ENCODE measurements at regions not wholly inside any gene's neighbourhood (a gene's known extent, or its start where the extent isn't known, plus 50 kb on each side); places are given as distances from the start of the nearest gene placed in this dataset.
"Not testable (repeated sequence)": the region's sequence is repeated elsewhere in the genome, so short reads cannot be mapped to it uniquely, and the experiment has no call there.

DNA sequence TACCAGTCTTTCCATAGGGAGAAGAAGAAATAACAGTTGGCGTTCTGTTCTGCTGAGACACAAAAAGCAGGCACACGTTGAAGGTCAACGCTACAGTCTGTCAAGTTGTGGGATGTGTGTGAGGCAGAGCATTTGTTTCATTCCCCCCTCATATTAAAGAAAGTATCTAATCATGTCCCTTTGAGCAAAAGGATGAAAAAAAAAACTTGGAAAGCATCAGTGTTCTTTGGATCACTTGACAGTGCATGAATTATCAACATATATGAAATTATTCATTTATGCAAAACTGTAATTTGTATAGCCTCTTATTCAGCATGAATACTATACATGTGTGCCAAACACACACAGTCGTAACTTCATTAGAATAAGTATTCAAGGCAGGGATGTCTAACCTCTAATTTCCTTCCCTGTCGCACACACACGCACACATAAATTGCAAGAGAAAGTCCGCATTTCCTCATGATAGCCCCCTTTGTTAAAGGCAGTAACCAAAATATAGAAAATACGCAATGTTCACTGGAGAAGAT is 228.6 kb downstream of the RND3 start:
- DNase-seq = no peak
- Mint-ChIP-seq H3K9me3 (peaks cover 2% of the 10 kb centered on the region), H3K27ac (no peak overlapping the region), H3K27me3 (no peaks in the 10 kb centered on the region), H3K4me3 (no peak overlapping the region), H3K4me1 (ENCODE audit: low read depth) (no peaks in the 10 kb centered on the region), H3K36me3 (ENCODE audit: low read depth) (no peaks in the 10 kb centered on the region)
- H3K9me3 ChIP-seq (ENCODE audit: control insufficient read depth in 1 of 2, insufficient read depth in 1 of 2, low read length in 2 of 2) = peaks cover 0 to 4% of the 10 kb centered on the region in 2 experiments
- ChIA-PET POLR2A (no interaction called here), CTCF (no interaction called here)
- TF ChIP-seq, protein P1, sequence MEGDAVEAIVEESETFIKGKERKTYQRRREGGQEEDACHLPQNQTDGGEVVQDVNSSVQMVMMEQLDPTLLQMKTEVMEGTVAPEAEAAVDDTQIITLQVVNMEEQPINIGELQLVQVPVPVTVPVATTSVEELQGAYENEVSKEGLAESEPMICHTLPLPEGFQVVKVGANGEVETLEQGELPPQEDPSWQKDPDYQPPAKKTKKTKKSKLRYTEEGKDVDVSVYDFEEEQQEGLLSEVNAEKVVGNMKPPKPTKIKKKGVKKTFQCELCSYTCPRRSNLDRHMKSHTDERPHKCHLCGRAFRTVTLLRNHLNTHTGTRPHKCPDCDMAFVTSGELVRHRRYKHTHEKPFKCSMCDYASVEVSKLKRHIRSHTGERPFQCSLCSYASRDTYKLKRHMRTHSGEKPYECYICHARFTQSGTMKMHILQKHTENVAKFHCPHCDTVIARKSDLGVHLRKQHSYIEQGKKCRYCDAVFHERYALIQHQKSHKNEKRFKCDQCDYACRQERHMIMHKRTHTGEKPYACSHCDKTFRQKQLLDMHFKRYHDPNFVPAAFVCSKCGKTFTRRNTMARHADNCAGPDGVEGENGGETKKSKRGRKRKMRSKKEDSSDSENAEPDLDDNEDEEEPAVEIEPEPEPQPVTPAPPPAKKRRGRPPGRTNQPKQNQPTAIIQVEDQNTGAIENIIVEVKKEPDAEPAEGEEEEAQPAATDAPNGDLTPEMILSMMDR (IDR thresholded peaks at IDR 0.05) = no peak
- H3K27ac ChIP-seq (ENCODE audit: low read depth in 1 of 2, low read length in 2 of 2) = no peak overlapping the region
- ATAC-seq (ENCODE audit: poor library complexity) = no peak
- no peaks in the 10 kb centered on the region for H3K27me3 ChIP-seq (ENCODE audit: control insufficient read depth in 1 of 2, insufficient read depth in 2 of 2, low read length in 2 of 2)
- no peaks in the 10 kb centered on the region for H3K36me3 ChIP-seq (ENCODE audit: insufficient read depth, low read length)
- intact Hi-C loops (cut with DNase I, micrococcal nuclease) = no loop called here
- H3K4me1 ChIP-seq (ENCODE audit: insufficient read depth, low read length) = no peaks in the 10 kb centered on the region
- no peak overlapping the region for H3K4me3 ChIP-seq (ENCODE audit: low read length)

DNA sequence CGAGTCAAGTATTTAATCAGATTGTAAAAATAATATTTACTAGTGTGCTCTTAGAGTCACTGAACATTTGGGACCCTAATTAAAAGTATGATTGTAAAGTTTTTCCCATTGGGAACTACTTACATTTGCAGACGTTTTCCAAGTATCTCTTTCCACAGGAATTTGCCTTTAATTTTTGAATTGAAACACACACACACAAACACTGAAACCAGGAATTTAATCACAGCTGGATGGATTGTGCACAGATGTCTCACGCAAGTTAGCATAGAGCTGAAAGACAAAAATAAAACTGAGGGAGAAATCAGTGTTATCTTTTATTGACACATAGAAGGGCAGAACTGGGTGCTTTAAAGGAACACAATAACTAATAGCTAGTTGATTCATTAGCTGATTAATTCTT is 230.7 kb downstream of the RND3 start:
- CTCF ChIA-PET = no interaction called here
- Mint-ChIP-seq H3K27me3 (no peaks in the 10 kb centered on the region), H3K36me3 (ENCODE audit: low read depth) (no peaks in the 10 kb centered on the region), H3K4me1 (ENCODE audit: low read depth) (no peaks in the 10 kb centered on the region), H3K9me3 (peaks cover 2% of the 10 kb centered on the region), H3K4me3 (no peak overlapping the region), H3K27ac (no peak overlapping the region)
- Histone ChIP-seq H3K27me3 (ENCODE audit: control insufficient read depth in 1 of 2, insufficient read depth in 2 of 2, low read length in 2 of 2) (no peaks in the 10 kb centered on the region), H3K4me1 (ENCODE audit: insufficient read depth, low read length) (no peaks in the 10 kb centered on the region), H3K36me3 (ENCODE audit: insufficient read depth, low read length) (no peaks in the 10 kb centered on the region), H3K27ac (ENCODE audit: low read depth in 1 of 2, low read length in 2 of 2) (no peak overlapping the region), H3K9me3 (ENCODE audit: control insufficient read depth in 1 of 2, insufficient read depth in 1 of 2, low read length in 2 of 2) (peaks cover 0 to 4% of the 10 kb centered on the region in 2 experiments), H3K4me3 (ENCODE audit: low read length) (no peak overlapping the region)
- DNase-seq (no peak), ATAC-seq (ENCODE audit: poor library complexity) (no peak)
- POLR2A ChIA-PET = no interaction called here
- TF ChIP-seq, protein P1 (IDR thresholded peaks at IDR 0.05) = no peak
- intact Hi-C loops (cut with DNase I, micrococcal nuclease) = no loop called here

DNA sequence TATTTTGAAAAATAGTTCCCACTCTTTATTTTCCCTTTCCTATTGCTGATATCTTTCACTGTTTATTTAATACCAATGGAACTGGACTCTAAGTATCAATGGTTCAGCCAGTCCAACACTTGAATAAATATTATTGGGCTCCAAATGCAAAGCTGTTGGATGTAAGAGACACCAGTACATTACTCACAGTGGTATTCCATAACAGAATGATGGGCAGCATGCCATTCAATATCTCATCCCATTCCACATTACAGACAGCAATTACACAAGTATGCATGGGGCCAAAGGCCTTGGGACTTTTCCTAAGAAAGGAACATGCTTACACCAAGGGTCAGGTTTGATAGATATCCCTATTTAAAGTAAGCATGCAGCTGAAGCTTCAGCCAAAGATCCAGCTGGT is 231.9 kb downstream of the RND3 start:
- DNase-seq (no peak), ATAC-seq (ENCODE audit: poor library complexity) (no peak)
- Mint-ChIP-seq H3K27ac (no peak overlapping the region), H3K4me1 (ENCODE audit: low read depth) (no peaks in the 10 kb centered on the region), H3K9me3 (peaks cover 7% of the 10 kb centered on the region), H3K4me3 (no peak overlapping the region), H3K27me3 (no peaks in the 10 kb centered on the region), H3K36me3 (ENCODE audit: low read depth) (no peaks in the 10 kb centered on the region)
- ChIA-PET POLR2A (no interaction called here), CTCF (no interaction called here)
- intact Hi-C loops (cut with DNase I, micrococcal nuclease) = no loop called here
- no peaks in the 10 kb centered on the region for H3K36me3 ChIP-seq (ENCODE audit: insufficient read depth, low read length)
- no peaks in the 10 kb centered on the region for H3K4me1 ChIP-seq (ENCODE audit: insufficient read depth, low read length)
- no peaks in the 10 kb centered on the region for H3K27me3 ChIP-seq (ENCODE audit: control insufficient read depth in 1 of 2, insufficient read depth in 2 of 2, low read length in 2 of 2)
- H3K4me3 ChIP-seq (ENCODE audit: low read length) = no peak overlapping the region
- H3K9me3 ChIP-seq (ENCODE audit: control insufficient read depth in 1 of 2, insufficient read depth in 1 of 2, low read length in 2 of 2) = peaks cover 0 to 4% of the 10 kb centered on the region in 2 experiments
- no peak overlapping the region for H3K27ac ChIP-seq (ENCODE audit: low read depth in 1 of 2, low read length in 2 of 2)
- TF ChIP-seq, protein P1 (IDR thresholded peaks at IDR 0.05) = no peak

DNA sequence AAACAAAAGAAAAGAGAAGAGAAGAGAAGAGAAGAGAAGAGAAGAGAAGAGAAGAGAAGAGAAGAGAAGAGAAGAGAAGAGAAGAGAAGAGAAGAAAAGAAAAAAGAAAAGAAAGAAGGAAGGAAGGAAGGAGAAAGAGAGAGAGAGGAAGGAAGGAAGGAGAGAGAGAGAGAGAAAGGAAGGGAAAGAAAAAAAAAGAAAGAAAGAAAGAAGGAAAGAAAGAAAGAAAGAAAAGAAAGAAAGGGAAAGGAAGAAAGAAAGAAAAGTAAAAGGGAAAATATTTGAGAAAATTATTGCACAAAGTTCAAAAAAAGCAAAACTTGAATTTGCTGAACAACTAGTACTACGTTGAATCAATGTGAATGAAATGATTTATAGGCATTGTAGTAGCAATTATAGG is 237.7 kb downstream of the RND3 start:
- H3K4me1 Mint-ChIP-seq (ENCODE audit: low read depth); H3K27ac Mint-ChIP-seq; H3K4me3 ChIP-seq (ENCODE audit: low read length); H3K4me1 ChIP-seq (ENCODE audit: insufficient read depth, low read length); DNase-seq; H3K27me3 ChIP-seq (ENCODE audit: control insufficient read depth in 1 of 2, insufficient read depth in 2 of 2, low read length in 2 of 2); H3K4me3 Mint-ChIP-seq; intact Hi-C loops (cut with DNase I, micrococcal nuclease); CTCF ChIA-PET; H3K36me3 Mint-ChIP-seq (ENCODE audit: low read depth); H3K9me3 ChIP-seq (ENCODE audit: control insufficient read depth in 1 of 2, insufficient read depth in 1 of 2, low read length in 2 of 2); ATAC-seq (ENCODE audit: poor library complexity); POLR2A ChIA-PET; H3K27me3 Mint-ChIP-seq; H3K27ac ChIP-seq (ENCODE audit: low read depth in 1 of 2, low read length in 2 of 2); H3K36me3 ChIP-seq (ENCODE audit: insufficient read depth, low read length): not testable (repeated sequence)
- H3K9me3 Mint-ChIP-seq = peaks cover 12% of the 10 kb centered on the region

Data from CD4-positive, alpha-beta T cell (primary cell).